ENCODE measurements at regions not wholly inside any gene's neighbourhood (a gene's known extent, or its start where the extent isn't known, plus 50 kb on each side); places are given as distances from the start of the nearest gene placed in this dataset.

GRCh38 chr14:85291731-85292130 is 238.2 kb upstream of the FLRT2 start:
- intact Hi-C loops (cut with micrococcal nuclease; ENCODE audit: unreplicated experiment) = no loop called here
- BruUV-seq (replicated peaks) = no TSS peak
- Histone ChIP-seq H4K20me1 (ENCODE audit: insufficient read depth, low read length) (no peaks in the 10 kb centered on the region), H2AFZ (ENCODE audit: low read length) (no peak overlapping the region), H3K4me2 (ENCODE audit: low read length) (no peak overlapping the region), H3K27ac (ENCODE audit: low read depth, low read length, poor library complexity, severe bottlenecking) (no peak overlapping the region), H3K9me3 (ENCODE audit: low read length) (no peaks in the 10 kb centered on the region), H3K9me2 (ENCODE audit: insufficient read depth, low read length) (no peaks in the 10 kb centered on the region), H3K36me3 (ENCODE audit: insufficient read depth, low read length) (no peaks in the 10 kb centered on the region), H3K4me3 (ENCODE audit: low read depth, low read length, poor library complexity, severe bottlenecking) (no peak overlapping the region), H3K4me1 (ENCODE audit: insufficient read depth, low read length, poor library complexity, severe bottlenecking) (no peaks in the 10 kb centered on the region), H3K79me2 (ENCODE audit: insufficient read depth, low read depth, low read length) (no peaks in the 10 kb centered on the region)
- CTCF ChIA-PET (ENCODE audit: unreplicated experiment) = no interaction called here
- no peak for DNase-seq (ENCODE audit: low spot score)
- POLR2A ChIA-PET = no interaction called here
- TF ChIP-seq CTCF (conservative IDR thresholded peaks at IDR 0.05; ENCODE audit: low read length) (no peak), EZH2phosphoT487 (IDR thresholded peaks at IDR 0.05; ENCODE audit: borderline replicate concordance, low read depth, low read length) (no peak)

- no peaks in the 10 kb centered on the region for H3K79me2 ChIP-seq (ENCODE audit: insufficient read depth, low read depth, low read length)
- no peaks in the 10 kb centered on the region for H3K9me2 ChIP-seq (ENCODE audit: insufficient read depth, low read length)
- H3K4me3 ChIP-seq (ENCODE audit: low read depth, low read length, poor library complexity, severe bottlenecking) = no peak overlapping the region
- H3K4me1 ChIP-seq (ENCODE audit: insufficient read depth, low read length, poor library complexity, severe bottlenecking) = no peaks in the 10 kb centered on the region
- POLR2A ChIA-PET = no interaction called here
- H3K4me2 ChIP-seq (ENCODE audit: low read length) = no peak overlapping the region
- no peak overlapping the region for H3K27ac ChIP-seq (ENCODE audit: low read depth, low read length, poor library complexity, severe bottlenecking)
- no peak for DNase-seq (ENCODE audit: low spot score)
- no peak for TF ChIP-seq EZH2phosphoT487 (IDR thresholded peaks at IDR 0.05; ENCODE audit: borderline replicate concordance, low read depth, low read length)
- no peak for TF ChIP-seq CTCF (conservative IDR thresholded peaks at IDR 0.05; ENCODE audit: low read length)
- BruUV-seq (replicated peaks) = no TSS peak
- CTCF ChIA-PET (ENCODE audit: unreplicated experiment) = no interaction called here
- no peaks in the 10 kb centered on the region for H3K36me3 ChIP-seq (ENCODE audit: insufficient read depth, low read length)
- intact Hi-C loops (cut with micrococcal nuclease; ENCODE audit: unreplicated experiment) = no loop called here
- H4K20me1 ChIP-seq (ENCODE audit: insufficient read depth, low read length) = no peaks in the 10 kb centered on the region
- no peaks in the 10 kb centered on the region for H3K9me3 ChIP-seq (ENCODE audit: low read length)
- H2AFZ ChIP-seq (ENCODE audit: low read length) = no peak overlapping the region
Observed at GRCh38 chr14:85293612-85294234, 236.2 kb upstream of the FLRT2 start.

- no peak overlapping the region for H2AFZ ChIP-seq (ENCODE audit: low read length)
- H3K4me2 ChIP-seq (ENCODE audit: low read length) = no peak overlapping the region
- no peaks in the 10 kb centered on the region for H3K9me3 ChIP-seq (ENCODE audit: low read length)
- no peaks in the 10 kb centered on the region for H3K36me3 ChIP-seq (ENCODE audit: insufficient read depth, low read length)
- no peak overlapping the region for H3K27ac ChIP-seq (ENCODE audit: low read depth, low read length, poor library complexity, severe bottlenecking)
- no peaks in the 10 kb centered on the region for H4K20me1 ChIP-seq (ENCODE audit: insufficient read depth, low read length)
- no peaks in the 10 kb centered on the region for H3K9me2 ChIP-seq (ENCODE audit: insufficient read depth, low read length)
- TF ChIP-seq CTCF (conservative IDR thresholded peaks at IDR 0.05; ENCODE audit: low read length) (no peak), EZH2phosphoT487 (IDR thresholded peaks at IDR 0.05; ENCODE audit: borderline replicate concordance, low read depth, low read length) (no peak)
- no peak overlapping the region for H3K4me3 ChIP-seq (ENCODE audit: low read depth, low read length, poor library complexity, severe bottlenecking)
- ChIA-PET POLR2A (no interaction called here), CTCF (ENCODE audit: unreplicated experiment) (no interaction called here)
- intact Hi-C loops (cut with micrococcal nuclease; ENCODE audit: unreplicated experiment) = no loop called here
- no peak for DNase-seq (ENCODE audit: low spot score)
- H3K4me1 ChIP-seq (ENCODE audit: insufficient read depth, low read length, poor library complexity, severe bottlenecking) = no peaks in the 10 kb centered on the region
- BruUV-seq (replicated peaks) = no TSS peak
- H3K79me2 ChIP-seq (ENCODE audit: insufficient read depth, low read depth, low read length) = no peaks in the 10 kb centered on the region
Observed at GRCh38 chr14:85295318-85295717, 234.6 kb upstream of the FLRT2 start.

All from OCI-LY7 (cell line).